A673 (cell line): ENCODE measurements at regions not wholly inside any gene's neighbourhood (a gene's known extent, or its start where the extent isn't known, plus 50 kb on each side); places are given as distances from the start of the nearest gene placed in this dataset.
A peak's percentile ranks its signal among the peaks of the same experiment; 100 is the strongest.

Source experiments
- BruUV-seq: library from RNA; stranded (reverse); fragments of 400-500 nt; replicated peaks from 2 replicates; lab custom pipeline; 2021; lab: Mats Ljungman, UMichigan
- CTCF ChIA-PET: fragments of 300-600 bp; sonication (Branson Sonifier 250); formaldehyde crosslinking; loops from one replicate; lab custom pipeline; 2022; ENCODE audit warnings: antibody characterized with exemption; lab: Charles Lee
- POLR2A ChIA-PET: fragments of 300-600 bp; sonication (Branson Sonifier 250); formaldehyde crosslinking; loops from one replicate; lab custom pipeline; 2022; ENCODE audit warnings: antibody characterized with exemption; ENCODE audit not compliant: low non-redundant PET; lab: Charles Lee
- DNase-seq: peaks from one replicate; pipeline ENCODE4 v3.0.0-alpha.2; 2015; ENCODE audit warnings: low spot score
- H3K27ac ChIP-seq: fragments of 200-600 bp; sonication (generic); 2 replicates; pipeline ENCODE4 v1.5.1; 2016; ENCODE audit warnings: mixed run types, low read depth, mild to moderate bottlenecking, mixed read lengths, antibody characterized with exemption, low read length; ENCODE audit not compliant: poor library complexity, severe bottlenecking
- H3K27me3 ChIP-seq: fragments of 200-600 bp; sonication (generic); replicated peaks from 2 replicates; pipeline ENCODE4 v1.6.1; 2017; ENCODE audit warnings: mixed run types, low read depth, mild to moderate bottlenecking, mixed read lengths, antibody characterized with exemption, low read length; ENCODE audit not compliant: insufficient read depth, poor library complexity
- H3K36me3 ChIP-seq: fragments of 200-600 bp; sonication (generic); 2 replicates; pipeline ENCODE4 v1.6.1; 2016; ENCODE audit warnings: mixed run types, mild to moderate bottlenecking, mixed read lengths, antibody characterized with exemption, low read length; ENCODE audit not compliant: insufficient read depth, poor library complexity, severe bottlenecking
- H3K4me1 ChIP-seq: fragments of 200-600 bp; sonication (generic); 2 replicates; pipeline ENCODE4 v1.6.1; 2017; ENCODE audit warnings: mixed run types, mild to moderate bottlenecking, mixed read lengths, antibody characterized with exemption, low read length; ENCODE audit not compliant: insufficient read depth, poor library complexity, severe bottlenecking
- H3K4me3 ChIP-seq: fragments of 200-600 bp; sonication (generic); 2 replicates; pipeline ENCODE4 v1.5.1; 2016; ENCODE audit warnings: low read depth, mixed run types, mild to moderate bottlenecking, mixed read lengths, low read length; ENCODE audit not compliant: poor library complexity, severe bottlenecking
- H3K9me3 ChIP-seq: fragments of 200-600 bp; sonication (generic); 2 replicates; pipeline ENCODE4 v1.6.1; 2016; ENCODE audit warnings: mixed run types, low read depth, mild to moderate bottlenecking, mixed read lengths, antibody characterized with exemption, low read length; ENCODE audit not compliant: poor library complexity, severe bottlenecking
- EZH2 ChIP-seq: fragments of 200-600 bp; sonication (generic); IDR thresholded peaks from 2 replicates; pipeline ENCODE4 v1.6.1; 2017; ENCODE audit warnings: borderline replicate concordance, low read depth, mild to moderate bottlenecking, mixed read lengths, antibody characterized with exemption, low read length; ENCODE audit not compliant: poor library complexity, severe bottlenecking
- intact Hi-C: fragments of 100-400 bp; cut with micrococcal nuclease; formaldehyde crosslinking; loops from one replicate; pipeline ENCODE4 v1.10.0; 2022; ENCODE audit not compliant: unreplicated experiment
- TF ChIP-seq, protein P1 (sequence below): fragments of 300-800, 200-600 bp; sonication (generic); conservative IDR thresholded peaks from 2 replicates; pipeline ENCODE4 v1.5.1; 2017; ENCODE audit warnings: low read depth, mild to moderate bottlenecking, antibody characterized with exemption, low read length, moderate library complexity, mixed read lengths

DNA sequence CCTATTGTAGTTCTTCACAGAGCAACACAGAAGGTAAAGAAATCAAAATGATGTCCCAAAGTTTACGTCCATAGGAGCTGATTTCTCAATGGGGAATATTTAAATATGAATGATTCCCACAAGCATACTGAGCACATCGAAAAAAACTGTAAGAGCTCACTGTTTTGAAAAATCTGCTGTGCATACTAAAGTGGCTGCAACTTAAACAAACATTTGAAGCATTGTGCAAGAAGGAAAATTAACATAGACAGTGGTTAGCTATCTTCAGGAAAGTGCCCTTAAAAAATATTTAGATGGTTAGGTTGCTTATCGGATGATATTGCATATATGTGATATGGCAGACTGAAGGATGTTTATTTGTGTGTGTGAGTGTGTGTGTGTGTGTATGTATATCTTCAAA, 747.6 kb downstream of the RFPL4B start:
- no peak for DNase-seq

DNA sequence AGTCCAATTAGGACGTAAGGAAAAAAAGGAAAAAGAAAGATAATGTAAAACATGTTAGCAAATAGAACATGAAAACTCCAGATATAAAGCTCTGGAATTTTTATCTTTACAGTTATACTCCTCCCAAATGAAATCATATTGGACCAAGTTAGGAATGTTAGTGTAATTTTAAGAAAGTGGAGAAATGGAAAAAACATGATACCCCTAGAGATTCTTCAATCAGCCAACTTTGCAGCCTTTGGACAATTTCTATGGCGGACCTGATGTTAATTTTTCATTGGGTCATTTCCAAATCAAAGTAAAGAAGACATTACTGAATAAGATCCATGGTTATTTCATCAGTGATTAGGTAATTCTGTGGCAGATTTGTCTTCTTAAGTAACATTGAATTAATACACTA, 748.7 kb downstream of the RFPL4B start:
- no TSS peak for BruUV-seq
- DNase-seq: no peak
- ChIA-PET CTCF (no interaction called here), POLR2A (no interaction called here)
- Histone ChIP-seq H3K27me3 (no peaks in the 10 kb centered on the region), H3K36me3 (no peaks in the 10 kb centered on the region), H3K4me1 (no peaks in the 10 kb centered on the region), H3K27ac (no peak overlapping the region), H3K4me3 (no peak overlapping the region), H3K9me3 (no peaks in the 10 kb centered on the region)
- no peak for TF ChIP-seq EZH2
- TF ChIP-seq, protein P1, sequence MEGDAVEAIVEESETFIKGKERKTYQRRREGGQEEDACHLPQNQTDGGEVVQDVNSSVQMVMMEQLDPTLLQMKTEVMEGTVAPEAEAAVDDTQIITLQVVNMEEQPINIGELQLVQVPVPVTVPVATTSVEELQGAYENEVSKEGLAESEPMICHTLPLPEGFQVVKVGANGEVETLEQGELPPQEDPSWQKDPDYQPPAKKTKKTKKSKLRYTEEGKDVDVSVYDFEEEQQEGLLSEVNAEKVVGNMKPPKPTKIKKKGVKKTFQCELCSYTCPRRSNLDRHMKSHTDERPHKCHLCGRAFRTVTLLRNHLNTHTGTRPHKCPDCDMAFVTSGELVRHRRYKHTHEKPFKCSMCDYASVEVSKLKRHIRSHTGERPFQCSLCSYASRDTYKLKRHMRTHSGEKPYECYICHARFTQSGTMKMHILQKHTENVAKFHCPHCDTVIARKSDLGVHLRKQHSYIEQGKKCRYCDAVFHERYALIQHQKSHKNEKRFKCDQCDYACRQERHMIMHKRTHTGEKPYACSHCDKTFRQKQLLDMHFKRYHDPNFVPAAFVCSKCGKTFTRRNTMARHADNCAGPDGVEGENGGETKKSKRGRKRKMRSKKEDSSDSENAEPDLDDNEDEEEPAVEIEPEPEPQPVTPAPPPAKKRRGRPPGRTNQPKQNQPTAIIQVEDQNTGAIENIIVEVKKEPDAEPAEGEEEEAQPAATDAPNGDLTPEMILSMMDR: no peak
- intact Hi-C loops: no loop called here

More for the DNA sequence above, 747.6 kb downstream of the RFPL4B start:
- CTCF ChIA-PET: no interaction called here
- H3K4me1 ChIP-seq: no peaks in the 10 kb centered on the region
- no TSS peak for BruUV-seq
- no peaks in the 10 kb centered on the region for H3K27me3 ChIP-seq
- intact Hi-C loops: no loop called here
- no peaks in the 10 kb centered on the region for H3K9me3 ChIP-seq
- H3K4me3 ChIP-seq: no peak overlapping the region
- POLR2A ChIA-PET: no interaction called here
- no peak overlapping the region for H3K27ac ChIP-seq
- no peaks in the 10 kb centered on the region for H3K36me3 ChIP-seq
- TF ChIP-seq, protein P1: no peak
- no peak for TF ChIP-seq EZH2

DNA sequence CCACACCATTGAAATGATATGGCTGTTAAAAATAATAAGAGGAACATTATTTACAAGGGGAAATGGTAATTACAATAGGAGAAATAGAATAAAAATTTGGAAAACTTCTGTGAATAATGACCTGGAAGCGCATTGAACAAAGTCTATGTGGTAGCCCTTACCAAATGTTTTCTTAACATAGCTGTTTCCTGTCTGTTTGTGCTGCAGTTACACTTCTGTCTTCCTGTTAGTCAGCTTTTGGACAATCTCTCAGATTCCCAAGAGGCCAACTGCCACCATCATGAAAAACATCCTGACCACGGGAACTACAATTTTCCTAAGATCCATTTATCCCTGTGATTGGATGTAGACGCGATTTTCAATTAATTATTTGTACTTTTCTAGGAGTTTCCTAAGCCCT, 754.4 kb upstream of the MARCKS start:
- ChIA-PET CTCF (no interaction called here), POLR2A (no interaction called here)
- Histone ChIP-seq H3K27ac (no peak overlapping the region), H3K36me3 (no peaks in the 10 kb centered on the region), H3K4me3 (no peak overlapping the region), H3K9me3 (no peaks in the 10 kb centered on the region), H3K4me1 (peaks cover 10% of the 10 kb centered on the region), H3K27me3 (no peaks in the 10 kb centered on the region)
- no TSS peak for BruUV-seq
- TF ChIP-seq, protein P1: no peak
- DNase-seq: peak; percentile 65
- intact Hi-C loops: no loop called here
